ENCODE measurements at regions not wholly inside any gene's neighbourhood (a gene's known extent, or its start where the extent isn't known, plus 50 kb on each side); places are given as distances from the start of the nearest gene placed in this dataset.

DNA sequence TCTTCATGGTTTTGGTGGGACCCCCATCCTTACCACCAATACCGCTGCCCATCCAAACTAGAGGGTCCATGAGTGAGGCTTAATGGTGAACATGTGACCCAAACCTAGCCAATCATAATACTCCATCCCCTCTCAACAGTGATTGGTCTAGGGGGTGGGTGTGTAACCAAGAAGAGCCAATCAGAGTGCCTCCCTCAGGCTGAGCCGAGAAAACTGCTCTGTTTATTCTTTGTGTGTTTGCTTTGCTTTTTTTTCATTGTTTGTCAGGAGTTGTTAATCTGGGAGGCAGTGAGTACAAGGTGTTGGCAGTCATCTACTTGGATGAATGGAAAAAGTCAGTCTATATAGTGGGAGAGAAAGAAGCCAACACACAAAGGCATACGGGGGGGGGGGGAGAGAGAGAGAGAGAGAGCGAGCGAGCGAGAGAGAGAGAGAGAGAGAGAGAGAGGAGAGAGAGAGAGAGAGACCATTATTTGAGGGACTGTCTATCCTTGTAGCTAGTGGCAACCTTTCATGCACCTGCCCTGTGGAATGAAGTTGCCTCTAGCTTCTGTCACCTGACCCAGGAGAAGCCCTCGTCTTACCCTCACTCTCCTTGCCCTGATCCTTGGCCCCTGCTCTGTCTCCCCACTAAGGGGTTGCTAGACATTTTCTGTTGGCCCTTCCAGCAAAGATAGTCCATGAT, 441.7 kb downstream of the TYW1 start:
- TF ChIP-seq, protein P1, sequence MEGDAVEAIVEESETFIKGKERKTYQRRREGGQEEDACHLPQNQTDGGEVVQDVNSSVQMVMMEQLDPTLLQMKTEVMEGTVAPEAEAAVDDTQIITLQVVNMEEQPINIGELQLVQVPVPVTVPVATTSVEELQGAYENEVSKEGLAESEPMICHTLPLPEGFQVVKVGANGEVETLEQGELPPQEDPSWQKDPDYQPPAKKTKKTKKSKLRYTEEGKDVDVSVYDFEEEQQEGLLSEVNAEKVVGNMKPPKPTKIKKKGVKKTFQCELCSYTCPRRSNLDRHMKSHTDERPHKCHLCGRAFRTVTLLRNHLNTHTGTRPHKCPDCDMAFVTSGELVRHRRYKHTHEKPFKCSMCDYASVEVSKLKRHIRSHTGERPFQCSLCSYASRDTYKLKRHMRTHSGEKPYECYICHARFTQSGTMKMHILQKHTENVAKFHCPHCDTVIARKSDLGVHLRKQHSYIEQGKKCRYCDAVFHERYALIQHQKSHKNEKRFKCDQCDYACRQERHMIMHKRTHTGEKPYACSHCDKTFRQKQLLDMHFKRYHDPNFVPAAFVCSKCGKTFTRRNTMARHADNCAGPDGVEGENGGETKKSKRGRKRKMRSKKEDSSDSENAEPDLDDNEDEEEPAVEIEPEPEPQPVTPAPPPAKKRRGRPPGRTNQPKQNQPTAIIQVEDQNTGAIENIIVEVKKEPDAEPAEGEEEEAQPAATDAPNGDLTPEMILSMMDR (IDR thresholded peaks at IDR 0.05; ENCODE audit: low read depth, low read length, missing input control): no peak
- TF ChIP-seq JUND (IDR thresholded peaks at IDR 0.05): no peak
- TF ChIP-seq, protein P2, sequence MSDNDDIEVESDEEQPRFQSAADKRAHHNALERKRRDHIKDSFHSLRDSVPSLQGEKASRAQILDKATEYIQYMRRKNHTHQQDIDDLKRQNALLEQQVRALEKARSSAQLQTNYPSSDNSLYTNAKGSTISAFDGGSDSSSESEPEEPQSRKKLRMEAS (IDR thresholded peaks at IDR 0.05): no peak
- no peak for TF ChIP-seq FOXA1 (IDR thresholded peaks at IDR 0.05)
- TF ChIP-seq YY1 (IDR thresholded peaks at IDR 0.05): no peak
- TF ChIP-seq, protein P3, sequence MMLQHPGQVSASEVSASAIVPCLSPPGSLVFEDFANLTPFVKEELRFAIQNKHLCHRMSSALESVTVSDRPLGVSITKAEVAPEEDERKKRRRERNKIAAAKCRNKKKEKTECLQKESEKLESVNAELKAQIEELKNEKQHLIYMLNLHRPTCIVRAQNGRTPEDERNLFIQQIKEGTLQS (IDR thresholded peaks at IDR 0.05): no peak
- no peak for TF ChIP-seq TAF1 (conservative IDR thresholded peaks at IDR 0.05)
